NCI-H2107 (cell line): ENCODE measurements at regions not wholly inside any gene's neighbourhood (a gene's known extent, or its start where the extent isn't known, plus 50 kb on each side); places are given as distances from the start of the nearest gene placed in this dataset.

Source experiments
- DNase-seq: peaks from one replicate; lab custom pipeline; 2025; lab: John Stamatoyannopoulos, UW

GRCh38 chr18:72692086-72692485 lies 147.9 kb upstream of the CBLN2 start:
- peak; percentile 64 for DNase-seq

DNA sequence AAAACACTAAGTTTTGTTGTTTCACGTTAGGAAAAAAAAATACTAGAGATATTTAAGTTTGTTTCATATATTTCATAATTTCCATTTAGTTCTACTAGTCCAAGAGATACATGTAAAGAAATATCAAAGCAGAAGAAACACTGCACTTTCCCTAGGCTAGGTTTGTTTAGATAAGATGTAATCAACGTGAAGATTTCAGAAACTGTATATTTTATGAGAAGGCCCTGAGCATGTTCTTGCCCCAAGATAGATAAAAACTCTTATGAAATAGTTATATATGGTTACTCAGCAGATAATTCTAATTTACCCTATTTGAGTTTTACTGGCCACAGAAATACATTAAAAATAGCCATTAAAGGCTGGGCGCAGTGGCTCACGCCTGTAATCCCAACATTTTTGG lies 143.6 kb upstream of the CBLN2 start:
- no peak for DNase-seq

DNA sequence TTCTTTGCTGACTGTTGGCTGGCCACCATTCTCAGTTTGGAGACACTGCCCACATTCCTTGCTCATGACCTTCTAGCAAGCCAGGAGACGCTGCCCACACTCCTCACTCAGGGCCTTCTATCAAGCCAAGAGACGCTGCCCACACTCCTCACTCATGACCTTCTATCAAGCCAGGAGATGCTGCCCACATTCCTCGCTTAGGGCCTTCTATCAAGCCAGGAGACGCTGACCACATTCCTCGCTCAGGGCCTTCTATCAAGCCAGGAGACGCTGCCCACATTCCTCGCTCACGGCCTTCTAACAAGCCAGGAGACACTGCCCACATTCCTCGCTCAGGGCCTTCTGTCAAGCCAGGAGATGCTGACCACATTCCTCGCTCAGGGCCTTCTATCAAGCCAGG lies 131.3 kb upstream of the CBLN2 start:
- DNase-seq, result no peak

- peak; percentile 28 for DNase-seq
These were observed 130.6 kb upstream of the CBLN2 start for GRCh38 chr18:72674710-72675109.

GRCh38 chr18:72673242-72673641 lies 129.1 kb upstream of the CBLN2 start:
- DNase-seq, result no peak

GRCh38 chr18:72672364-72673184 lies 128.4 kb upstream of the CBLN2 start:
- peak; percentile 35 for DNase-seq

DNA sequence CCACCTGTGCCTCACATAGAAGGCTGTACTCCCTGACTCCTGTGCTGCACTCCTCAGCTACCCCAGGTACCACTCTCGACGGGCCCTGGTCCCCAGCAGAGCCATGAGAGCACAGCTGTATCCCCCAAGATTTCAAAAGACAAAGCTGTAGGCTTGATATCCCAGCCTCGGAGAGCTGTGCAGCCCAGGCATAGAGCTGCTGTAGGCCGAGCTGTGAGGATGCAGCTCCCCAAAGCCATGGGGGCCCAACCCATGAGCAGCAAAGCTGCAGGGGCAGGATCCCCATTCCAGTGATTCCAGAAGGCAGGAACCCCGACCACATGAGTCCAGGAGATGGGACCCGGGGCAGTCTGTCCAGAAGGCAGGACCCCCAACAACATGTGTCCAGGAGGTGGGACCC lies 123.8 kb upstream of the CBLN2 start:
- no peak for DNase-seq

DNA sequence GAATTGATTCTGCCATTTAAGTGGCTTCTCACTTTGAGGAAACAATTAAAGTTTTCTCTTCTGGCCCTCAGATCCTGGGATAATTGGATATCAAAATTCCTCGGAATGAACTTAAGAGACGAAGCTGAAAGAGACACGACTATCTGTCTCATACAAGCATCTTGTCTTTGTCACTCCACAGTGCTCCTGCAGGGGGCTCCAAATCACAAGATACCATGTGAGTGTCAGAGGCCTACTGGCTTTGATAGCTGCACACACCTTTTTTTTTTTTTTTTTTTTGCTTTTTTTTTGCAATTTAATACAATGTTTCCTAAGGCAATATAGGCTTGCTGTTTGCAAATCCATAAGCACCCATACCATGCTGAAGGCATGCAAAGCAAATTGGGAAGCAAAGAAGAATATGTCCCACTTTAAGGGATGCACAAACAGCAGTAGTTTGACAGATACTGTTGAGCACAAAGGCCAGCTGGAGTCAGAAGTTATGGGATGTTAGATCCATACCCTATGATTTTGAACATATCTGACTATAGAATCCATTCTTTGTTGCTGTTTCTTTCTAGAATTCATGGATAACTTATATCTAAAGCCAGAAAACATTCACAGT lies 109.0 kb upstream of the CBLN2 start:
- peak; percentile 34 for DNase-seq

DNA sequence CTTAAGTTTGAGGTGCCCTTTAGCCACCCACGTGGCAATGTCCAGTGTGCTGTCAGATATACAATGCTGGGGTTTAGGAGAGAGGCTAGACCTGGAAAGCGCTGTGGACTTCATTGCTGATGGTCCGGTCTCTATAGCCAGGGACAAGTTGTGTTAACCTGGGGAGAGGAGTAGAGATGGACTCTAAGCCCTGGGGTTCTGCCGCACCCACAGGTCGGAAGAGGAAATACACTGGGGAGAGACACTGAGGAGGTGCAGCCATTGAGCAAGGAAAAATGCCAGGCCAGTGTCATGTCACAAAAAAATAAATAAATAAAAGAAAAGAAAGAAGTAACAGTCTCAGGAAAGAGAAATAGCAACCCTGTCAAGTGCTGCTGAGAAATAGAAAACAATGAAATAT lies 106.9 kb upstream of the CBLN2 start:
- no peak for DNase-seq

DNA sequence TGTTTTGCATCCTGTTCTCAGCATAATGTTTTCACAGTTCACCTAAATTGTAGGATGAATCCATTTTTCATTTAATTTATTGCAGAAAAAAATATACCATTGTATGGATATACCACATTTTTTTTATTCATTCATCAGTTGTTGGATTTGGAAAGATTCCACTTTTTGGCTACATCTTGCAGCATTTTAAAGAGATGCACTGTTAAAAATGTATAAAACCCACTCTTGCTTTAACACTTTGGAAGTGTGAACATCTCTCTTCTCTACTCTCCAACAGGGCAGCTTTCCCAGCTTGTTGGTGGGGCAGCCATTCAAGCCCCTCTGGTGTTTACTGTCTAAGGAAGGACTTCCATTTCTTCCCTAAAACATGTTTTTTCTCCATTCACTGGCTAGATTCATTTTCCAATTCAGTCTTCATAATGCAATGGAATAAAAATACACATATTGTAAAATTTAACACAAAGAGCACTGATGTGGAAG lies 104.4 kb upstream of the CBLN2 start:
- no peak for DNase-seq

DNA sequence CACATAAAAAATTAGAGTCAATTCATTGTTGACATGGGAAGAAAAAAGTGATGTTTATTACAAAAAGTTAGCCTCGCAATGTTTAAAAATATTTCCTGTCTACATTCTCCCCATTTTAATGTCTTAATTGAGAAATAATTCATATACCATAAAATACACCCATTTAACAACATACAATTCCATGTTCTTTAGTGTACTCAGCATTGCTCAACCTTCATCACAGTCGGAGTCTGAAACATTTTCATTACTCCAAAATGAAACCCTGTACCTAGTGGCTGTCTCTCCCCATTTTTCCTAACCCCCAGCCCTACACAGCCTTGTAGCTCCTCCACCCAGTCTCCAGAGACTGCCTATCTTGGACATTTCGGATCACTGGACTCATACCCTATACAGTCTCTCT lies 103.9 kb upstream of the CBLN2 start:
- no peak for DNase-seq

- DNase-seq, result no peak
These were observed 96.4 kb upstream of the CBLN2 start for GRCh38 chr18:72640557-72640956.

- DNase-seq, result no peak
These were observed 94.2 kb upstream of the CBLN2 start for GRCh38 chr18:72638376-72638775.

DNA sequence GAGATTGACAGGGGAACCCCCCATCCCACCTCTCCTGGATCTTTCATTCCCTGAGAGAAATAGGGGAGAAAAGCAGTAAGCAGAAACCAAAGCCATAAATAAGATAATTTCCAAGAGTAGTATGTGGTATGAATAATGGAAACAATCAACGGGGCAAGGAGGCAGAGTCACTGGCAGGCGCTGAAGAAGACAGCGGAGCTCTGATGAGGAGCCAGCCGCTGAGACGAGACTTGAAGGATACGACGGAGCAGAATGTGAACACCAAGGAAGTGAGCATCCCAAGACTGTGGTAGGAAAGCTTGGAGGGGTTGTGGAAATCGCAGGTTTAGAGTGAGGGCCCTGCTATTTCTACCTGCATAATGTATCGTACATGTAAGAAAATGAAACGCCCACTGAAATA lies 93.6 kb upstream of the CBLN2 start:
- no peak for DNase-seq

- DNase-seq, result no peak
These were observed 93.2 kb upstream of the CBLN2 start for GRCh38 chr18:72637299-72637698.

DNA sequence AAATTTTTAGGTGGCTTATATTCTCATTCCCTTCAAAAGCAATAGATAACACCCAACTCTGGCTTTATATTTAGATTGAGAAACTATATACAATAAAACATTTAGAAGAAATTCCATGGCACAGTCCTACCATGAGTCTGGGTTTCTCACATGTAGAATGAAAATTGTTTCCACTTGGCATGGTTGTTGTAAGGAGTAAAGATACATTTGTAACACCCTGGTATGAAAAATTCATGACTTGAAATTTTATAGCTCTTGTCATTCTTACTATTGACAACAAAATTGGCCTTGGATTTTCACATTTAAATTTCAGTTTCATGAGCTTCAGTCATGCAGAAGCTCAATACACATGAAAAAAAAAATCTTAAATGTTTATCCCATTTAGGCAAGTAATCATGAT lies 92.5 kb upstream of the CBLN2 start:
- DNase-seq, result no peak

- DNase-seq, result no peak
These were observed 90.4 kb upstream of the CBLN2 start for GRCh38 chr18:72634500-72634899.

DNA sequence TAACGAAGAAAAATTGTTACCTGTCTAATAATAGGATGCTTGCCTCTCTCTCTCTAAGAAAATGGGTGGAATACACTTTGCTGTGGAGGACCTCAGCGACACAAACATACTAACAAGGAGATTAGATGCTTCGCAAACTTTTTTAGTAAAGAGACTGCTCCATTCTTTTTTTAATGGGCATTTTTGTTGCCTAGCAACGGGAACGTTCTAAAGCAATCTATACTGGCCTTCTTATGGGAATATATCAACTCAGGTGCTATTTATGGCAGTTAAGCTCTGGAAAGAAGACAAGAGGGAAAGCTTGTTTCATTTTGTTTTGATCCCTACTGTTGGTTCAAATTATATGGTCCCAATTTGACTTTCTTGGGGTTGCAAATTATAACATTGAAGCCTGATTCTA lies 86.8 kb upstream of the CBLN2 start:
- DNase-seq, result no peak

- no peak for DNase-seq
These were observed 79.3 kb upstream of the CBLN2 start for GRCh38 chr18:72623444-72623843.

DNA sequence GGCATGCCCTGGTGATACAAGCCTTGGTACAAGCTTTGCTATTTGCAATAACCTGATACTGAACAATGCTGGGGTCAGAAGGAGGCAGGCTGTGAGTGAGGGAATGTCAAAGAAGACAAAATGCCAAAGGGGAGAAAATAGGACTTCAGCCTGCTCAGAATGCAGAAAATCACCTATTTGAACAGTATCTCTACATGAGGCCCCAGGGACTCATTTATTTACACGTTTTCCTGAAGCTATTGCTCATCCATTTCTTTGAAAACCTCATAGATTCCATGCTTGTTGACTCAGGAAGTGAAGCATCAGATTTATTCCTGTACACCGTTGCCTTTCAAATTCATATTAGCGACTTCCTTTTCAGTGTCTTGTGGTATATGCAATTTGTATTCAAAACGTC lies 69.4 kb upstream of the CBLN2 start:
- DNase-seq, result no peak

- DNase-seq, result no peak
These were observed 68.9 kb upstream of the CBLN2 start for GRCh38 chr18:72612894-72613533.

- no peak for DNase-seq
These were observed 61.2 kb upstream of the CBLN2 start for GRCh38 chr18:72605376-72605775.

DNA sequence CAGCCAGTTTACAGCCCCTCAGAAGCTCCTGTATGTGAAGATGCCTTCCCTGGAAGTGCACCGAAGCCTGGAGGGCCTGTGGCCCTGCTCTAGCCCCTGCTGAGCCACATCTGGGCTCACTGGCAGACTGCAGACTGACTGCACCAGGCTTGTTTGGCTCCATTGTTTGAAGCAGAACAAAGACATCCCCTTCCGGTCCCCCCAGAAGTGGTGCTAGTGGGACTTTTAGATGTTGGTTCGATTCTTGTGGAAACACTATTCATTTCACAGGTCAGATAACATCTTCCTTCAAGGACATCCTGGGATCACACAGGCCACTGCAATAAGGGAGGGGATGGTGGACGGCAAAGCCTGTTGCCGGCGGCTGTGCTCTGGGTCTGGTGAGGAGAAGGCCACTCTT lies 57.8 kb upstream of the CBLN2 start:
- no peak for DNase-seq
